ENCODE measurements at regions not wholly inside any gene's neighbourhood (a gene's known extent, or its start where the extent isn't known, plus 50 kb on each side); places are given as distances from the start of the nearest gene placed in this dataset.

GRCh38 chr5:6162175-6162574, 216.2 kb downstream of the MED10 start:
- TF ChIP-seq CTCF (IDR thresholded peaks at IDR 0.05) (no peak), POLR2A (IDR thresholded peaks at IDR 0.05) (no peak)

Data from Peyer's patch (tissue), 4 donors.